ENCODE measurements at regions not wholly inside any gene's neighbourhood (a gene's known extent, or its start where the extent isn't known, plus 50 kb on each side); places are given as distances from the start of the nearest gene placed in this dataset.

- H3K4me3 Mint-ChIP-seq (ENCODE audit: low read depth): no peak overlapping the region
Measured at GRCh38 chr13:58266271-58266670, 634.7 kb downstream of the PCDH17 start.

GRCh38 chr13:58298556-58299135, 667.1 kb downstream of the PCDH17 start:
- H3K27ac Mint-ChIP-seq: no peak overlapping the region
- H3K4me1 Mint-ChIP-seq (ENCODE audit: low read depth): no peaks in the 10 kb centered on the region
- no peaks in the 10 kb centered on the region for H3K27me3 Mint-ChIP-seq (ENCODE audit: low read depth)
- no peaks in the 10 kb centered on the region for H3K36me3 Mint-ChIP-seq (ENCODE audit: low read depth)
- intact Hi-C loops (cut with micrococcal nuclease): no loop called here
- no peak for DNase-seq (ENCODE audit: low spot score)
- no peak overlapping the region for H3K4me3 Mint-ChIP-seq (ENCODE audit: low read depth)
- peaks cover 4% of the 10 kb centered on the region for H3K9me3 Mint-ChIP-seq

More at GRCh38 chr13:58266271-58266670, 634.7 kb downstream of the PCDH17 start:
- H3K36me3 Mint-ChIP-seq (ENCODE audit: low read depth): no peaks in the 10 kb centered on the region
- intact Hi-C loops (cut with micrococcal nuclease): no loop called here
- DNase-seq (ENCODE audit: low spot score): no peak
- no peak overlapping the region for H3K27ac Mint-ChIP-seq
- H3K9me3 Mint-ChIP-seq: peaks cover 15% of the 10 kb centered on the region
- H3K4me1 Mint-ChIP-seq (ENCODE audit: low read depth): no peaks in the 10 kb centered on the region
- H3K27me3 Mint-ChIP-seq (ENCODE audit: low read depth): no peaks in the 10 kb centered on the region

- no peak overlapping the region for H3K27ac Mint-ChIP-seq
- H3K4me1 Mint-ChIP-seq (ENCODE audit: low read depth): no peaks in the 10 kb centered on the region
- intact Hi-C loops (cut with micrococcal nuclease): no loop called here
- no peak overlapping the region for H3K4me3 Mint-ChIP-seq (ENCODE audit: low read depth)
- peaks cover 8% of the 10 kb centered on the region for H3K9me3 Mint-ChIP-seq
- no peaks in the 10 kb centered on the region for H3K36me3 Mint-ChIP-seq (ENCODE audit: low read depth)
- no peaks in the 10 kb centered on the region for H3K27me3 Mint-ChIP-seq (ENCODE audit: low read depth)
- DNase-seq (ENCODE audit: low spot score): no peak
Measured at GRCh38 chr13:58300224-58300623, 668.7 kb downstream of the PCDH17 start.

- DNase-seq (ENCODE audit: low spot score): no peak
- H3K9me3 Mint-ChIP-seq: peaks cover 8% of the 10 kb centered on the region
- no peaks in the 10 kb centered on the region for H3K36me3 Mint-ChIP-seq (ENCODE audit: low read depth)
- H3K27me3 Mint-ChIP-seq (ENCODE audit: low read depth): no peaks in the 10 kb centered on the region
- no peak overlapping the region for H3K4me3 Mint-ChIP-seq (ENCODE audit: low read depth)
- intact Hi-C loops (cut with micrococcal nuclease): no loop called here
- H3K4me1 Mint-ChIP-seq (ENCODE audit: low read depth): no peaks in the 10 kb centered on the region
- H3K27ac Mint-ChIP-seq: no peak overlapping the region
Measured at GRCh38 chr13:58300974-58301681, 669.6 kb downstream of the PCDH17 start.

GRCh38 chr13:58302349-58302748, 670.8 kb downstream of the PCDH17 start:
- Mint-ChIP-seq H3K4me3 (ENCODE audit: low read depth) (no peak overlapping the region), H3K36me3 (ENCODE audit: low read depth) (no peaks in the 10 kb centered on the region)
- intact Hi-C loops (cut with micrococcal nuclease): no loop called here

GRCh38 chr13:58306062-58306461, 674.5 kb downstream of the PCDH17 start:
- intact Hi-C loops (cut with micrococcal nuclease): no loop called here
- Mint-ChIP-seq H3K27ac (no peak overlapping the region), H3K9me3 (peaks cover 16% of the 10 kb centered on the region), H3K27me3 (ENCODE audit: low read depth) (no peaks in the 10 kb centered on the region), H3K4me1 (ENCODE audit: low read depth) (no peaks in the 10 kb centered on the region), H3K4me3 (ENCODE audit: low read depth) (no peak overlapping the region), H3K36me3 (ENCODE audit: low read depth) (no peaks in the 10 kb centered on the region)
- DNase-seq (ENCODE audit: low spot score): no peak

More at GRCh38 chr13:58302349-58302748, 670.8 kb downstream of the PCDH17 start:
- no peaks in the 10 kb centered on the region for H3K4me1 Mint-ChIP-seq (ENCODE audit: low read depth)
- peaks cover 13% of the 10 kb centered on the region for H3K9me3 Mint-ChIP-seq
- no peak for DNase-seq (ENCODE audit: low spot score)
- H3K27me3 Mint-ChIP-seq (ENCODE audit: low read depth): no peaks in the 10 kb centered on the region
- no peak overlapping the region for H3K27ac Mint-ChIP-seq

GRCh38 chr13:58313219-58313618, 681.7 kb downstream of the PCDH17 start:
- Mint-ChIP-seq H3K27ac (no peak overlapping the region), H3K4me3 (ENCODE audit: low read depth) (no peak overlapping the region), H3K4me1 (ENCODE audit: low read depth) (no peaks in the 10 kb centered on the region), H3K9me3 (peaks cover 13% of the 10 kb centered on the region), H3K36me3 (ENCODE audit: low read depth) (no peaks in the 10 kb centered on the region), H3K27me3 (ENCODE audit: low read depth) (no peaks in the 10 kb centered on the region)
- intact Hi-C loops (cut with micrococcal nuclease): no loop called here
- DNase-seq (ENCODE audit: low spot score): no peak

- Mint-ChIP-seq H3K4me3 (ENCODE audit: low read depth) (no peak overlapping the region), H3K27me3 (ENCODE audit: low read depth) (no peaks in the 10 kb centered on the region), H3K27ac (no peak overlapping the region), H3K36me3 (ENCODE audit: low read depth) (no peaks in the 10 kb centered on the region), H3K4me1 (ENCODE audit: low read depth) (no peaks in the 10 kb centered on the region), H3K9me3 (peaks cover 9% of the 10 kb centered on the region)
- no peak for DNase-seq (ENCODE audit: low spot score)
- intact Hi-C loops (cut with micrococcal nuclease): no loop called here
Measured at GRCh38 chr13:58318495-58319167, 687.1 kb downstream of the PCDH17 start.

- no peaks in the 10 kb centered on the region for H3K9me3 Mint-ChIP-seq
- intact Hi-C loops (cut with micrococcal nuclease): no loop called here
- no peak for DNase-seq (ENCODE audit: low spot score)
- H3K27me3 Mint-ChIP-seq (ENCODE audit: low read depth): no peaks in the 10 kb centered on the region
- H3K27ac Mint-ChIP-seq: no peak overlapping the region
- H3K36me3 Mint-ChIP-seq (ENCODE audit: low read depth): no peaks in the 10 kb centered on the region
- no peaks in the 10 kb centered on the region for H3K4me1 Mint-ChIP-seq (ENCODE audit: low read depth)
- H3K4me3 Mint-ChIP-seq (ENCODE audit: low read depth): no peak overlapping the region
Measured at GRCh38 chr13:58324161-58324560, 692.6 kb downstream of the PCDH17 start.

GRCh38 chr13:58329746-58330145, 698.2 kb downstream of the PCDH17 start:
- no peaks in the 10 kb centered on the region for H3K27me3 Mint-ChIP-seq (ENCODE audit: low read depth)
- no peak overlapping the region for H3K27ac Mint-ChIP-seq
- DNase-seq (ENCODE audit: low spot score): no peak
- no peak overlapping the region for H3K4me3 Mint-ChIP-seq (ENCODE audit: low read depth)
- intact Hi-C loops (cut with micrococcal nuclease): no loop called here
- H3K4me1 Mint-ChIP-seq (ENCODE audit: low read depth): no peaks in the 10 kb centered on the region
- no peaks in the 10 kb centered on the region for H3K36me3 Mint-ChIP-seq (ENCODE audit: low read depth)
- peaks cover 9% of the 10 kb centered on the region for H3K9me3 Mint-ChIP-seq

- Mint-ChIP-seq H3K9me3 (peaks cover 44% of the 10 kb centered on the region), H3K4me3 (ENCODE audit: low read depth) (no peak overlapping the region), H3K36me3 (ENCODE audit: low read depth) (no peaks in the 10 kb centered on the region), H3K4me1 (ENCODE audit: low read depth) (no peaks in the 10 kb centered on the region), H3K27me3 (ENCODE audit: low read depth) (no peaks in the 10 kb centered on the region), H3K27ac (no peak overlapping the region)
- intact Hi-C loops (cut with micrococcal nuclease): no loop called here
- no peak for DNase-seq (ENCODE audit: low spot score)
Measured at GRCh38 chr13:58340895-58341294, 709.4 kb downstream of the PCDH17 start.

GRCh38 chr13:58341318-58341717, 709.8 kb downstream of the PCDH17 start:
- Mint-ChIP-seq H3K36me3 (ENCODE audit: low read depth) (no peaks in the 10 kb centered on the region), H3K9me3 (peaks cover 41% of the 10 kb centered on the region), H3K27me3 (ENCODE audit: low read depth) (no peaks in the 10 kb centered on the region), H3K27ac (no peak overlapping the region), H3K4me1 (ENCODE audit: low read depth) (no peaks in the 10 kb centered on the region), H3K4me3 (ENCODE audit: low read depth) (no peak overlapping the region)
- DNase-seq (ENCODE audit: low spot score): no peak
- intact Hi-C loops (cut with micrococcal nuclease): no loop called here

GRCh38 chr13:58343076-58343475, 711.5 kb downstream of the PCDH17 start:
- Mint-ChIP-seq H3K9me3 (peaks cover 35% of the 10 kb centered on the region), H3K27ac (no peak overlapping the region), H3K36me3 (ENCODE audit: low read depth) (no peaks in the 10 kb centered on the region), H3K4me1 (ENCODE audit: low read depth) (no peaks in the 10 kb centered on the region), H3K4me3 (ENCODE audit: low read depth) (no peak overlapping the region), H3K27me3 (ENCODE audit: low read depth) (no peaks in the 10 kb centered on the region)
- DNase-seq (ENCODE audit: low spot score): no peak
- intact Hi-C loops (cut with micrococcal nuclease): no loop called here

All from activated T-helper 2 cell treated with anti-CD3 and anti-CD28 coated beads, Interferon-gamma antibody, Interleukin-2, Interleukin-4, amounts not matched to agents 10 μg/mL and 5 μg/mL and 100 μg/mL, durations not matched to agents 14 hours and 24 hours and 36 hours (primary cell).